ENCODE measurements at regions not wholly inside any gene's neighbourhood (a gene's known extent, or its start where the extent isn't known, plus 50 kb on each side); places are given as distances from the start of the nearest gene placed in this dataset.

GRCh38 chr15:85947936-85948335, 131.7 kb upstream of the AGBL1 start:
- no peak for DNase-seq (ENCODE audit: low read depth in 1 of 2, low spot score in 1 of 2)
- H3K27ac ChIP-seq = no peak overlapping the region
- TF ChIP-seq CTCF (IDR thresholded peaks at IDR 0.05; ENCODE audit: low read depth, low read length) = no peak
- no peaks in the 10 kb centered on the region for H3K4me1 ChIP-seq (ENCODE audit: low read depth)
- H3K36me3 ChIP-seq = no peaks in the 10 kb centered on the region
- no peaks in the 10 kb centered on the region for H3K27me3 ChIP-seq
- no peak overlapping the region for H3K4me3 ChIP-seq
- no peaks in the 10 kb centered on the region for H3K9me3 ChIP-seq (ENCODE audit: low read depth)

DNA sequence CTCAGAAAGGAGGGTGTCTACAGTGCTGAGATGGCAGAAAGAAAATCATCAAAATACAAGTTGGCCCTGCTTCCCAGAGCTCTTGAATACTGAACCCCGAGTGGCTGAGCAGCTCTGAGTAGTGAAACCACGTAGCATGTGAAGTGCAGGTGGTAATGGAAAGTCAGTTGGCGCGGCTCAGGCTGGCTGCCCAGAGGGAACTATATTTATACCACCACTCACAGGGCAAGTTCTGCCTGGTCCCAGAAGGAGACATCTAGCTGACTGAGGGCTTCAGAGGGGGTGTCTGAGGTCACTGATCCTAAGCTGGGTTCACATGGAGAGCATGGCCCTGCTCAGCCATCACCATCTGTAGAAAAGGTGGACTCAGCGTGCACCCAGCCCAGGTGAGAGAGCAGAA, 129.6 kb upstream of the AGBL1 start:
- no peak for DNase-seq (ENCODE audit: low read depth in 1 of 2, low spot score in 1 of 2)
- Histone ChIP-seq H3K4me1 (ENCODE audit: low read depth) (no peaks in the 10 kb centered on the region), H3K27me3 (no peaks in the 10 kb centered on the region), H3K36me3 (no peaks in the 10 kb centered on the region), H3K27ac (no peak overlapping the region), H3K4me3 (no peak overlapping the region), H3K9me3 (ENCODE audit: low read depth) (no peaks in the 10 kb centered on the region)
- no peak for TF ChIP-seq CTCF (IDR thresholded peaks at IDR 0.05; ENCODE audit: low read depth, low read length)

- Histone ChIP-seq H3K4me1 (ENCODE audit: low read depth) (no peaks in the 10 kb centered on the region), H3K27ac (no peak overlapping the region), H3K36me3 (no peaks in the 10 kb centered on the region), H3K27me3 (no peaks in the 10 kb centered on the region), H3K4me3 (no peak overlapping the region), H3K9me3 (ENCODE audit: low read depth) (no peaks in the 10 kb centered on the region)
- no peak for TF ChIP-seq CTCF (IDR thresholded peaks at IDR 0.05; ENCODE audit: low read depth, low read length)
- DNase-seq (ENCODE audit: low read depth in 1 of 2, low spot score in 1 of 2) = no peak
Measured at GRCh38 chr15:85954586-85954985, 125.1 kb upstream of the AGBL1 start.

DNA sequence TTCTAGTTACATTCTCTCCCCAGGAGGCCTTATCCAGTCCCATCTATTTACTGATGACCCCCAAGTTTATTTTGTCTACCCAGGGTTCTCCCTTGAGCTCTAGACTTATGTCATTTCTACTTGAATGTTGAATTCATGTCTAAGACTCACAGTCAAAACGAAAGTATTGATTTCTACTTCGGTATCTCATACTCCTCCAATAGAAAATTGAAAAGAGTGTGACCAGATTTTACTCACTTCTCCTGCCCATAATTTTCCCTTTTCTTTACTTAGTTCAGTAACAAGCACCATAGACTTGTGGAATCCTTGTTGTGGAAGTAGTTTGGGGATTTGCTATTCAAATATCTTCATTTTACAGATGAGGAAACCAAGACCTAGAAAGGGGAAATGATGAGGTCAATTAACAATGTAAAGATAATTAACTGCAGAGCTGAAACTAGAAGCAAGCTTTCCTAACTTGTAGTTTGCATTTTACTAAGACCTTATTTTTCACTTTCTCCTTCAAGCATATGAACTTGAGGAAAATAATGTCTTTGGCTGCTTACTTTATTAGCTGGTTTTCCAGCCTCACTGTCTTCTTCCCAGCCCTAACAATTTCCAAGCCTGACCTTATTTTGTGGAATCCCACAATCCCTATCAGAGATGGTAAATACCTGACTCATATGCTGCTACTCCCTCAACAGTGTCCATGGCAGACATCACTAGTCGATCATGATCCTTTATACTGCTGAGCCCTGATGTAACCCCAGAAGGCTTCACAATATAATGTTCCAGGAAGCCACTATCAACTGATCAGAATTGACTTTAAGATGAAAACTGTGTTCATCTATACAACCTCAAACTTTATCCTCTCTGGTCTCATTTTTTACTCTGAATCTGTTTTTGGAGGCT, 123.9 kb upstream of the AGBL1 start:
- no peaks in the 10 kb centered on the region for H3K4me1 ChIP-seq (ENCODE audit: low read depth)
- no peaks in the 10 kb centered on the region for H3K9me3 ChIP-seq (ENCODE audit: low read depth)
- no peak for TF ChIP-seq CTCF (IDR thresholded peaks at IDR 0.05; ENCODE audit: low read depth, low read length)
- DNase-seq (ENCODE audit: low read depth in 1 of 2, low spot score in 1 of 2) = no peak
- H3K4me3 ChIP-seq = no peak overlapping the region
- no peaks in the 10 kb centered on the region for H3K27me3 ChIP-seq
- no peak overlapping the region for H3K27ac ChIP-seq
- no peaks in the 10 kb centered on the region for H3K36me3 ChIP-seq

DNA sequence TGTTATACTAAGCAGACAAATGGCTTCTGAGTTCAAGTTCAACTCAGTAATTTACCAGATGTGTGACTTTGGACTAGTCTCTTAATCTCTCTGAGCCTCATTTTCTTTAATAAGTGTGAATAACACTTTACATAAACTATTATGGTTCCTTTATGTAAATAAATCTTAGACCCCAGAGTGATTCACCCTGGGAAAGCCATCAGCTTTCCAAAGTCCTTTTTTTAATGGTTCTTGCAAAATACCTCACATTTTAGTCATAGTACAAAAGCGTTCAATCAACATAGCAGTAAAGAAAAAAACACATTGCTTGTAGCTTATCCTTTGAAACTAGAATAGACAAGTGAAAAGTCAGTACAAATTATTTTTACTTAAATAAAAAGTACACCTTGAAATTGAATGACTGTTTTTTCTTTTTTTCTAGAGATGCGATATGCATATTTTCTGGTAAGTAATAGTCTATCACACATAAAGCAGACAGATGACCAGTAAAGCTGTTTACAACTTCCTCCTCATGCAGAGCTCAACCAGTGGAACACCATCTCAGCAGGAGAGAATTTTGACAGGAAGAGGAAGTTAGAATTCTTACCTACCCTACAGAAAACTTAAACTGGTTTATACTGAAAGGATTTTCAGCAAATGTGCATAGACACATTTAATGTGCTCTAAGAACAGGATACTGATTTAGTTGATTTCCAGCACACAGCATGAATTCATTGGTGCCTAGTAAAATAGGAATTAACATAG, 123.0 kb upstream of the AGBL1 start:
- no peaks in the 10 kb centered on the region for H3K4me1 ChIP-seq (ENCODE audit: low read depth)
- no peaks in the 10 kb centered on the region for H3K9me3 ChIP-seq (ENCODE audit: low read depth)
- no peak for TF ChIP-seq CTCF (IDR thresholded peaks at IDR 0.05; ENCODE audit: low read depth, low read length)
- no peaks in the 10 kb centered on the region for H3K36me3 ChIP-seq
- no peak overlapping the region for H3K27ac ChIP-seq
- DNase-seq (ENCODE audit: low read depth in 1 of 2, low spot score in 1 of 2) = no peak
- H3K27me3 ChIP-seq = no peaks in the 10 kb centered on the region
- H3K4me3 ChIP-seq = no peak overlapping the region

All from cardiac muscle cell (in vitro differentiated cells and primary cell).